ENCODE measurements at regions not wholly inside any gene's neighbourhood (a gene's known extent, or its start where the extent isn't known, plus 50 kb on each side); places are given as distances from the start of the nearest gene placed in this dataset.

- DNase-seq: no peak
Measured at GRCh38 chr2:2866459-2866858, 511.2 kb downstream of the EIPR1 start.

GRCh38 chr2:2862386-2862785, 515.2 kb downstream of the EIPR1 start:
- DNase-seq: no peak

- DNase-seq: no peak
Measured at GRCh38 chr2:2861666-2862240, 515.9 kb downstream of the EIPR1 start.

GRCh38 chr2:2860589-2861300, 516.9 kb downstream of the EIPR1 start:
- no peak for DNase-seq

GRCh38 chr2:2859732-2860131, 517.9 kb downstream of the EIPR1 start:
- no peak for DNase-seq

GRCh38 chr2:2859164-2859563, 518.5 kb downstream of the EIPR1 start:
- DNase-seq: no peak

GRCh38 chr2:2856723-2857415, 520.7 kb downstream of the EIPR1 start:
- no peak for DNase-seq

- DNase-seq: no peak
Measured at GRCh38 chr2:2855297-2855696, 522.3 kb downstream of the EIPR1 start.

GRCh38 chr2:2853346-2853745, 522.3 kb upstream of the MYT1L start:
- DNase-seq: no peak

- no peak for DNase-seq
Measured at GRCh38 chr2:2851806-2852777, 521.0 kb upstream of the MYT1L start.

- DNase-seq: no peak
Measured at GRCh38 chr2:2851316-2851715, 520.2 kb upstream of the MYT1L start.

- no peak for DNase-seq
Measured at GRCh38 chr2:2850859-2851258, 519.8 kb upstream of the MYT1L start.

- no peak for DNase-seq
Measured at GRCh38 chr2:2850218-2850755, 519.2 kb upstream of the MYT1L start.

GRCh38 chr2:2849464-2850217, 518.6 kb upstream of the MYT1L start:
- DNase-seq: no peak

GRCh38 chr2:2848621-2849333, 517.7 kb upstream of the MYT1L start:
- DNase-seq: no peak

- no peak for DNase-seq
Measured at GRCh38 chr2:2848198-2848597, 517.1 kb upstream of the MYT1L start.

GRCh38 chr2:2847209-2847676, 516.2 kb upstream of the MYT1L start:
- no peak for DNase-seq

GRCh38 chr2:2846332-2847208, 515.5 kb upstream of the MYT1L start:
- no peak for DNase-seq

GRCh38 chr2:2845806-2846315, 514.8 kb upstream of the MYT1L start:
- DNase-seq: no peak

- no peak for DNase-seq
Measured at GRCh38 chr2:2845267-2845666, 514.2 kb upstream of the MYT1L start.
